HPDE6-E6E7 (cell line): ENCODE measurements at regions not wholly inside any gene's neighbourhood (a gene's known extent, or its start where the extent isn't known, plus 50 kb on each side); places are given as distances from the start of the nearest gene placed in this dataset.
A peak's percentile ranks its signal among the peaks of the same experiment; 100 is the strongest.
"Not testable (repeated sequence)": the region's sequence is repeated elsewhere in the genome, so short reads cannot be mapped to it uniquely, and the experiment has no call there.

Experiments
- DNase-seq: peaks from one replicate; pipeline ENCODE4 v3.0.0; 2011; ENCODE audit warnings: missing footprints; ENCODE audit errors: extremely low spot score

- DNase-seq, result no peak
Observed at GRCh38 chr20:22949331-22950109, 85.6 kb upstream of the SSTR4 start.

- DNase-seq, result no peak
Observed at GRCh38 chr20:22951966-22952365, 83.1 kb upstream of the SSTR4 start.

GRCh38 chr20:22954661-22955060, 80.5 kb upstream of the SSTR4 start:
- no peak for DNase-seq

- DNase-seq, result no peak
Observed at GRCh38 chr20:22958390-22958789, 76.7 kb upstream of the SSTR4 start.

- peak; percentile 40 for DNase-seq
Observed at GRCh38 chr20:22962567-22963439, 72.3 kb upstream of the SSTR4 start.

- no peak for DNase-seq
Observed at GRCh38 chr20:22963581-22963980, 71.5 kb upstream of the SSTR4 start.

GRCh38 chr20:22966787-22967464, 68.2 kb upstream of the SSTR4 start:
- no peak for DNase-seq

- not testable (repeated sequence) for DNase-seq
Observed at GRCh38 chr20:22967706-22968105, 67.4 kb upstream of the SSTR4 start.

GRCh38 chr20:22969031-22969430, 66.1 kb upstream of the SSTR4 start:
- not testable (repeated sequence) for DNase-seq

- not testable (repeated sequence) for DNase-seq
Observed at GRCh38 chr20:22971077-22971476, 64.0 kb upstream of the SSTR4 start.

- peak; percentile 63 for DNase-seq
Observed at GRCh38 chr20:22974354-22974753, 60.8 kb upstream of the SSTR4 start.

GRCh38 chr20:22977047-22977785, 57.9 kb upstream of the SSTR4 start:
- DNase-seq, result no peak

- no peak for DNase-seq
Observed at GRCh38 chr20:22984008-22984407, 51.1 kb upstream of the SSTR4 start.

- DNase-seq, result no peak
Observed at GRCh38 chr20:22984606-22985005, 50.5 kb upstream of the SSTR4 start.

- no peak for DNase-seq
Observed at GRCh38 chr20:22985239-22985778, 49.8 kb upstream of the SSTR4 start.
